Astrocyte (in vitro differentiated cells and primary cell): ENCODE measurements at regions not wholly inside any gene's neighbourhood (a gene's known extent, or its start where the extent isn't known, plus 50 kb on each side); places are given as distances from the start of the nearest gene placed in this dataset.

Experiments used
- DNase-seq: peaks from one replicate; pipeline ENCODE4 v3.0.0-alpha.2; 2010; ENCODE audit warnings: low read depth
- FAIRE-seq: peaks from 2 replicates; lab custom pipeline; 2011; peaks lifted over from hg19 to GRCh38; lab: Jason Lieb, UNC
- H2AFZ ChIP-seq: 2 replicates; pipeline ENCODE4 v1.6.0; 2012; ENCODE audit warnings: low read depth, low read length, inconsistent platforms
- H3K27ac ChIP-seq: 2 replicates; pipeline ENCODE4 v1.5.1; 2011; ENCODE audit warnings: low read depth, low read length, inconsistent platforms
- H3K27me3 ChIP-seq: 2 replicates; pipeline ENCODE4 v1.6.0; 2011; ENCODE audit warnings: low read length, inconsistent platforms; ENCODE audit not compliant: insufficient read depth
- H3K36me3 ChIP-seq: 2 replicates; pipeline ENCODE4 v1.5.1; 2011; ENCODE audit warnings: low read length, inconsistent platforms; ENCODE audit not compliant: insufficient read depth
- H3K4me1 ChIP-seq: 2 replicates; pipeline ENCODE4 v1.5.1; 2011; ENCODE audit warnings: low read length, inconsistent platforms; ENCODE audit not compliant: insufficient read depth
- H3K4me2 ChIP-seq: 2 replicates; pipeline ENCODE4 v1.6.0; 2012; ENCODE audit warnings: low read length, inconsistent platforms
- H3K4me3 ChIP-seq: 2 replicates; pipeline ENCODE4 v1.5.1; 2011; ENCODE audit warnings: low read depth, mild to moderate bottlenecking, low read length, inconsistent platforms; ENCODE audit not compliant: insufficient read depth
- H3K79me2 ChIP-seq: 2 replicates; pipeline ENCODE4 v1.6.0; 2012; ENCODE audit warnings: mild to moderate bottlenecking, low read length, inconsistent platforms; ENCODE audit not compliant: insufficient read depth
- H3K9ac ChIP-seq: 2 replicates; pipeline ENCODE4 v1.6.0; 2012; ENCODE audit warnings: mild to moderate bottlenecking, low read length, inconsistent platforms
- H3K9me3 ChIP-seq: 2 replicates; pipeline ENCODE4 v1.5.1; 2012; ENCODE audit warnings: low read depth, mild to moderate bottlenecking, low read length, inconsistent platforms; ENCODE audit not compliant: insufficient read depth
- H4K20me1 ChIP-seq: 2 replicates; pipeline ENCODE4 v1.6.0; 2012; ENCODE audit warnings: low read length, inconsistent platforms; ENCODE audit not compliant: insufficient read depth
- H3K27ac Mint-ChIP-seq: one replicate; pipeline ENCODE4 v1.8.0; 2021; ENCODE audit warnings: mild to moderate bottlenecking, mixed read lengths; ENCODE audit not compliant: unreplicated experiment
- H3K27me3 Mint-ChIP-seq: one replicate; pipeline ENCODE4 v1.8.0; 2021; ENCODE audit warnings: low read depth, mixed read lengths; ENCODE audit not compliant: unreplicated experiment
- H3K36me3 Mint-ChIP-seq: one replicate; pipeline ENCODE4 v1.8.0; 2021; ENCODE audit warnings: low read depth, mixed read lengths; ENCODE audit not compliant: unreplicated experiment
- H3K4me1 Mint-ChIP-seq: one replicate; pipeline ENCODE4 v1.8.0; 2021; ENCODE audit warnings: low read depth, mixed read lengths; ENCODE audit not compliant: unreplicated experiment
- H3K4me3 Mint-ChIP-seq: one replicate; pipeline ENCODE4 v1.8.0; 2021; ENCODE audit warnings: mild to moderate bottlenecking, moderate library complexity, mixed read lengths; ENCODE audit not compliant: unreplicated experiment
- H3K9me3 Mint-ChIP-seq: one replicate; pipeline ENCODE4 v1.8.0; 2021; ENCODE audit warnings: mild to moderate bottlenecking, mixed read lengths; ENCODE audit not compliant: unreplicated experiment
- EZH2 ChIP-seq: IDR thresholded peaks from 2 replicates; pipeline ENCODE4 v1.6.1; 2012; ENCODE audit warnings: mild to moderate bottlenecking, low read length, inconsistent platforms; ENCODE audit not compliant: insufficient read depth
- TF ChIP-seq, protein P1 (sequence below): IDR thresholded peaks from 2 replicates; pipeline ENCODE4 v1.5.1; 2011; ENCODE audit warnings: low read depth, mild to moderate bottlenecking, inconsistent platforms, low read length, moderate library complexity; ENCODE audit not compliant: insufficient read depth

GRCh38 chr2:45256867-45257641 is 247.8 kb upstream of the SIX2 start:
- no peaks in the 10 kb centered on the region for H3K36me3 Mint-ChIP-seq
- no peaks in the 10 kb centered on the region for H3K27me3 ChIP-seq
- peaks cover 38% of the 10 kb centered on the region for H3K4me1 Mint-ChIP-seq
- no peak overlapping the region for H3K4me3 Mint-ChIP-seq
- H3K27ac ChIP-seq = no peak overlapping the region
- no peak overlapping the region for H3K4me2 ChIP-seq
- H3K36me3 ChIP-seq = no peaks in the 10 kb centered on the region
- no peaks in the 10 kb centered on the region for H3K9me3 Mint-ChIP-seq
- no peak overlapping the region for H3K4me3 ChIP-seq
- H3K9ac ChIP-seq = no peak overlapping the region
- H3K4me1 ChIP-seq = peaks cover 13% of the 10 kb centered on the region
- no peaks in the 10 kb centered on the region for H4K20me1 ChIP-seq
- no peak overlapping the region for H3K27ac Mint-ChIP-seq
- no peak for TF ChIP-seq EZH2
- TF ChIP-seq, protein P1, sequence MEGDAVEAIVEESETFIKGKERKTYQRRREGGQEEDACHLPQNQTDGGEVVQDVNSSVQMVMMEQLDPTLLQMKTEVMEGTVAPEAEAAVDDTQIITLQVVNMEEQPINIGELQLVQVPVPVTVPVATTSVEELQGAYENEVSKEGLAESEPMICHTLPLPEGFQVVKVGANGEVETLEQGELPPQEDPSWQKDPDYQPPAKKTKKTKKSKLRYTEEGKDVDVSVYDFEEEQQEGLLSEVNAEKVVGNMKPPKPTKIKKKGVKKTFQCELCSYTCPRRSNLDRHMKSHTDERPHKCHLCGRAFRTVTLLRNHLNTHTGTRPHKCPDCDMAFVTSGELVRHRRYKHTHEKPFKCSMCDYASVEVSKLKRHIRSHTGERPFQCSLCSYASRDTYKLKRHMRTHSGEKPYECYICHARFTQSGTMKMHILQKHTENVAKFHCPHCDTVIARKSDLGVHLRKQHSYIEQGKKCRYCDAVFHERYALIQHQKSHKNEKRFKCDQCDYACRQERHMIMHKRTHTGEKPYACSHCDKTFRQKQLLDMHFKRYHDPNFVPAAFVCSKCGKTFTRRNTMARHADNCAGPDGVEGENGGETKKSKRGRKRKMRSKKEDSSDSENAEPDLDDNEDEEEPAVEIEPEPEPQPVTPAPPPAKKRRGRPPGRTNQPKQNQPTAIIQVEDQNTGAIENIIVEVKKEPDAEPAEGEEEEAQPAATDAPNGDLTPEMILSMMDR = no peak
- H3K79me2 ChIP-seq = no peaks in the 10 kb centered on the region
- no peaks in the 10 kb centered on the region for H3K9me3 ChIP-seq
- no peaks in the 10 kb centered on the region for H3K27me3 Mint-ChIP-seq
- FAIRE-seq (no peak), DNase-seq (no peak)
- no peak overlapping the region for H2AFZ ChIP-seq

- Histone ChIP-seq H3K79me2 (no peaks in the 10 kb centered on the region), H3K4me1 (peaks cover 13% of the 10 kb centered on the region), H3K9me3 (no peaks in the 10 kb centered on the region), H3K4me2 (no peak overlapping the region), H3K4me3 (no peak overlapping the region), H3K9ac (no peak overlapping the region), H3K27me3 (no peaks in the 10 kb centered on the region), H3K36me3 (no peaks in the 10 kb centered on the region), H3K27ac (no peak overlapping the region), H2AFZ (no peak overlapping the region), H4K20me1 (no peaks in the 10 kb centered on the region)
- FAIRE-seq (no peak), DNase-seq (no peak)
- peaks cover 34% of the 10 kb centered on the region for H3K4me1 Mint-ChIP-seq
- peaks cover 2% of the 10 kb centered on the region for H3K9me3 Mint-ChIP-seq
- H3K27ac Mint-ChIP-seq = peak overlapping the region; percentile 59
- TF ChIP-seq, protein P1 = no peak
- TF ChIP-seq EZH2 = no peak
- no peaks in the 10 kb centered on the region for H3K36me3 Mint-ChIP-seq
- H3K27me3 Mint-ChIP-seq = no peaks in the 10 kb centered on the region
- H3K4me3 Mint-ChIP-seq = no peak overlapping the region
These were observed 247.1 kb upstream of the SIX2 start for GRCh38 chr2:45256173-45256866.
